ENCODE measurements at regions not wholly inside any gene's neighbourhood (a gene's known extent, or its start where the extent isn't known, plus 50 kb on each side); places are given as distances from the start of the nearest gene placed in this dataset.

- CTCF ChIA-PET = no interaction called here
- Mint-ChIP-seq H3K4me1 (no peaks in the 10 kb centered on the region), H3K36me3 (ENCODE audit: low read depth) (no peaks in the 10 kb centered on the region), H3K9me3 (no peaks in the 10 kb centered on the region), H3K27ac (no peak overlapping the region), H3K27me3 (no peaks in the 10 kb centered on the region), H3K4me3 (no peak overlapping the region)
- no peak for DNase-seq
- POLR2A ChIA-PET = no interaction called here
Measured at GRCh38 chr5:155908543-155908942, 418.4 kb upstream of the SGCD start.

- H3K4me1 Mint-ChIP-seq = no peaks in the 10 kb centered on the region
- DNase-seq = no peak
- H3K4me3 Mint-ChIP-seq = no peak overlapping the region
- no peak overlapping the region for H3K27ac Mint-ChIP-seq
- ChIA-PET CTCF (no interaction called here), POLR2A (no interaction called here)
- no peaks in the 10 kb centered on the region for H3K27me3 Mint-ChIP-seq
- no peaks in the 10 kb centered on the region for H3K9me3 Mint-ChIP-seq
- no peaks in the 10 kb centered on the region for H3K36me3 Mint-ChIP-seq (ENCODE audit: low read depth)
Measured at GRCh38 chr5:155912291-155912690, 414.7 kb upstream of the SGCD start.

- Mint-ChIP-seq H3K27ac (no peak overlapping the region), H3K9me3 (no peaks in the 10 kb centered on the region), H3K4me3 (no peak overlapping the region), H3K27me3 (no peaks in the 10 kb centered on the region), H3K36me3 (ENCODE audit: low read depth) (no peaks in the 10 kb centered on the region), H3K4me1 (no peaks in the 10 kb centered on the region)
- DNase-seq = no peak
- ChIA-PET POLR2A (no interaction called here), CTCF (no interaction called here)
Measured at GRCh38 chr5:155914766-155915165, 412.2 kb upstream of the SGCD start.

GRCh38 chr5:155915601-155916000, 411.4 kb upstream of the SGCD start:
- H3K9me3 Mint-ChIP-seq = no peaks in the 10 kb centered on the region
- H3K4me1 Mint-ChIP-seq = no peaks in the 10 kb centered on the region
- no peak overlapping the region for H3K27ac Mint-ChIP-seq
- ChIA-PET CTCF (no interaction called here), POLR2A (no interaction called here)
- no peak for DNase-seq
- no peaks in the 10 kb centered on the region for H3K27me3 Mint-ChIP-seq
- H3K36me3 Mint-ChIP-seq (ENCODE audit: low read depth) = no peaks in the 10 kb centered on the region
- H3K4me3 Mint-ChIP-seq = no peak overlapping the region

GRCh38 chr5:155919126-155919525, 407.8 kb upstream of the SGCD start:
- no peaks in the 10 kb centered on the region for H3K36me3 Mint-ChIP-seq (ENCODE audit: low read depth)
- CTCF ChIA-PET = no interaction called here
- H3K27ac Mint-ChIP-seq = no peak overlapping the region
- no peaks in the 10 kb centered on the region for H3K4me1 Mint-ChIP-seq
- DNase-seq = no peak
- POLR2A ChIA-PET = no interaction called here
- H3K9me3 Mint-ChIP-seq = no peaks in the 10 kb centered on the region
- H3K4me3 Mint-ChIP-seq = no peak overlapping the region
- no peaks in the 10 kb centered on the region for H3K27me3 Mint-ChIP-seq

- Mint-ChIP-seq H3K27me3 (no peaks in the 10 kb centered on the region), H3K9me3 (no peaks in the 10 kb centered on the region), H3K4me1 (no peaks in the 10 kb centered on the region), H3K4me3 (no peak overlapping the region), H3K27ac (no peak overlapping the region), H3K36me3 (ENCODE audit: low read depth) (no peaks in the 10 kb centered on the region)
- ChIA-PET CTCF (no interaction called here), POLR2A (no interaction called here)
- DNase-seq = no peak
Measured at GRCh38 chr5:155919725-155920124, 407.2 kb upstream of the SGCD start.

- Mint-ChIP-seq H3K4me1 (no peaks in the 10 kb centered on the region), H3K27me3 (no peaks in the 10 kb centered on the region), H3K27ac (no peak overlapping the region), H3K36me3 (ENCODE audit: low read depth) (no peaks in the 10 kb centered on the region), H3K9me3 (no peaks in the 10 kb centered on the region), H3K4me3 (no peak overlapping the region)
- no peak for DNase-seq
- POLR2A ChIA-PET = no interaction called here
- CTCF ChIA-PET = no interaction called here
Measured at GRCh38 chr5:155921621-155922020, 405.3 kb upstream of the SGCD start.

- no peak for DNase-seq
- H3K27me3 Mint-ChIP-seq = no peaks in the 10 kb centered on the region
- H3K4me3 Mint-ChIP-seq = no peak overlapping the region
- H3K36me3 Mint-ChIP-seq (ENCODE audit: low read depth) = no peaks in the 10 kb centered on the region
- H3K4me1 Mint-ChIP-seq = no peaks in the 10 kb centered on the region
- no peak overlapping the region for H3K27ac Mint-ChIP-seq
- POLR2A ChIA-PET = no interaction called here
- CTCF ChIA-PET = interaction anchor here (0.5 kb wide), 1 partner anchor 1207 kb away, joined by 4 read pairs; no protein-coding TSS in a partner anchor
- H3K9me3 Mint-ChIP-seq = no peaks in the 10 kb centered on the region
Measured at GRCh38 chr5:155923784-155924183, 403.2 kb upstream of the SGCD start.

- no peaks in the 10 kb centered on the region for H3K4me1 Mint-ChIP-seq
- POLR2A ChIA-PET = no interaction called here
- no peak overlapping the region for H3K27ac Mint-ChIP-seq
Measured at GRCh38 chr5:155926031-155926430, 400.9 kb upstream of the SGCD start.

GRCh38 chr5:155926766-155927165, 400.2 kb upstream of the SGCD start:
- Mint-ChIP-seq H3K9me3 (no peaks in the 10 kb centered on the region), H3K4me1 (no peaks in the 10 kb centered on the region), H3K4me3 (no peak overlapping the region), H3K27me3 (peaks cover 7% of the 10 kb centered on the region), H3K27ac (no peak overlapping the region), H3K36me3 (ENCODE audit: low read depth) (no peaks in the 10 kb centered on the region)
- POLR2A ChIA-PET = no interaction called here
- CTCF ChIA-PET = no interaction called here
- DNase-seq = no peak

More at GRCh38 chr5:155926031-155926430, 400.9 kb upstream of the SGCD start:
- no peak for DNase-seq
- H3K36me3 Mint-ChIP-seq (ENCODE audit: low read depth) = no peaks in the 10 kb centered on the region
- H3K27me3 Mint-ChIP-seq = peaks cover 7% of the 10 kb centered on the region
- H3K9me3 Mint-ChIP-seq = no peaks in the 10 kb centered on the region
- H3K4me3 Mint-ChIP-seq = no peak overlapping the region
- CTCF ChIA-PET = no interaction called here

- H3K4me1 Mint-ChIP-seq = no peaks in the 10 kb centered on the region
- H3K36me3 Mint-ChIP-seq (ENCODE audit: low read depth) = no peaks in the 10 kb centered on the region
- no peaks in the 10 kb centered on the region for H3K9me3 Mint-ChIP-seq
- no peak overlapping the region for H3K27ac Mint-ChIP-seq
- H3K27me3 Mint-ChIP-seq = peaks cover 7% of the 10 kb centered on the region
- ChIA-PET POLR2A (no interaction called here), CTCF (no interaction called here)
- H3K4me3 Mint-ChIP-seq = no peak overlapping the region
- DNase-seq = no peak
Measured at GRCh38 chr5:155929112-155929511, 397.9 kb upstream of the SGCD start.

- Mint-ChIP-seq H3K27ac (no peak overlapping the region), H3K36me3 (ENCODE audit: low read depth) (no peaks in the 10 kb centered on the region), H3K9me3 (no peaks in the 10 kb centered on the region), H3K27me3 (peaks cover under 1% of the 10 kb centered on the region), H3K4me1 (no peaks in the 10 kb centered on the region), H3K4me3 (no peak overlapping the region)
- ChIA-PET POLR2A (no interaction called here), CTCF (no interaction called here)
- no peak for DNase-seq
Measured at GRCh38 chr5:155934964-155935363, 392.0 kb upstream of the SGCD start.

GRCh38 chr5:155935723-155936122, 391.2 kb upstream of the SGCD start:
- Mint-ChIP-seq H3K4me3 (no peak overlapping the region), H3K27ac (no peak overlapping the region), H3K4me1 (no peaks in the 10 kb centered on the region), H3K27me3 (no peaks in the 10 kb centered on the region), H3K36me3 (ENCODE audit: low read depth) (no peaks in the 10 kb centered on the region), H3K9me3 (no peaks in the 10 kb centered on the region)
- POLR2A ChIA-PET = no interaction called here
- DNase-seq = no peak
- CTCF ChIA-PET = no interaction called here

- H3K36me3 Mint-ChIP-seq (ENCODE audit: low read depth) = no peaks in the 10 kb centered on the region
- no peaks in the 10 kb centered on the region for H3K4me1 Mint-ChIP-seq
- H3K27ac Mint-ChIP-seq = no peak overlapping the region
- no peak for DNase-seq
- H3K4me3 Mint-ChIP-seq = no peak overlapping the region
- POLR2A ChIA-PET = no interaction called here
- H3K9me3 Mint-ChIP-seq = no peaks in the 10 kb centered on the region
- no peaks in the 10 kb centered on the region for H3K27me3 Mint-ChIP-seq
- CTCF ChIA-PET = no interaction called here
Measured at GRCh38 chr5:155936520-155937406, 390.2 kb upstream of the SGCD start.
